AG09319 (cell line): ENCODE measurements at regions not wholly inside any gene's neighbourhood (a gene's known extent, or its start where the extent isn't known, plus 50 kb on each side); places are given as distances from the start of the nearest gene placed in this dataset.

Source experiments
- DNase-seq: peaks from one replicate; pipeline ENCODE4 v3.0.0-alpha.2; 2010; ENCODE audit warnings: low read depth; ENCODE audit errors: extremely low read depth
- TF ChIP-seq, protein P1 (sequence below): IDR thresholded peaks from 2 replicates; pipeline ENCODE4 v1.5.1; 2011; ENCODE audit warnings: low read depth, mild to moderate bottlenecking, inconsistent platforms, low read length, moderate library complexity

GRCh38 chr1:22276396-22276748 is 133.5 kb upstream of the WNT4 start:
- DNase-seq, result no peak
- TF ChIP-seq, protein P1, sequence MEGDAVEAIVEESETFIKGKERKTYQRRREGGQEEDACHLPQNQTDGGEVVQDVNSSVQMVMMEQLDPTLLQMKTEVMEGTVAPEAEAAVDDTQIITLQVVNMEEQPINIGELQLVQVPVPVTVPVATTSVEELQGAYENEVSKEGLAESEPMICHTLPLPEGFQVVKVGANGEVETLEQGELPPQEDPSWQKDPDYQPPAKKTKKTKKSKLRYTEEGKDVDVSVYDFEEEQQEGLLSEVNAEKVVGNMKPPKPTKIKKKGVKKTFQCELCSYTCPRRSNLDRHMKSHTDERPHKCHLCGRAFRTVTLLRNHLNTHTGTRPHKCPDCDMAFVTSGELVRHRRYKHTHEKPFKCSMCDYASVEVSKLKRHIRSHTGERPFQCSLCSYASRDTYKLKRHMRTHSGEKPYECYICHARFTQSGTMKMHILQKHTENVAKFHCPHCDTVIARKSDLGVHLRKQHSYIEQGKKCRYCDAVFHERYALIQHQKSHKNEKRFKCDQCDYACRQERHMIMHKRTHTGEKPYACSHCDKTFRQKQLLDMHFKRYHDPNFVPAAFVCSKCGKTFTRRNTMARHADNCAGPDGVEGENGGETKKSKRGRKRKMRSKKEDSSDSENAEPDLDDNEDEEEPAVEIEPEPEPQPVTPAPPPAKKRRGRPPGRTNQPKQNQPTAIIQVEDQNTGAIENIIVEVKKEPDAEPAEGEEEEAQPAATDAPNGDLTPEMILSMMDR, result no peak

- no peak for DNase-seq
- TF ChIP-seq, protein P1, result no peak
These were observed 134.8 kb upstream of the WNT4 start for GRCh38 chr1:22277662-22278061.

GRCh38 chr1:22279735-22280134 is 136.8 kb upstream of the WNT4 start:
- TF ChIP-seq, protein P1, result no peak

DNA sequence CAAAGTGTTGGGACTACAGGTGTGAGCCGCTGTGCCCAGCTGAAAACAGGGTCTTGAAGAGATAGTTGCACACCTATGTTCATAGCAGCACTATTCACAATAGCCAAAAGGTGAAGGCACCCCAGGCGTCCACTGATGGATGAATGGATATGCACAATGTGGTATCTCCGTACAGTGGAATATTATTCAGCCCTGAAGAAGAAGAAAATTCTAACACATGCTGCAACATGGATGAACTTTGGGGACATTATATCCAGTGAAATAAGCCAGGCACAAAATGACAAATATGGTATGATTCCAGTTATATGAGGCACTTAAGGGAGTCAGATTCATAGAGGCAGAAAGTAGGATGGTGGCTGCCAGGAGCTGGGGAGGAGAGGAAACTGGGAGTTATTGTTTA is 137.6 kb upstream of the WNT4 start:
- DNase-seq, result no peak
- TF ChIP-seq, protein P1, result no peak

More at GRCh38 chr1:22279735-22280134, 136.8 kb upstream of the WNT4 start:
- no peak for DNase-seq

GRCh38 chr1:22281521-22282363 is 138.8 kb upstream of the WNT4 start:
- no peak for DNase-seq
- TF ChIP-seq, protein P1, result no peak

DNA sequence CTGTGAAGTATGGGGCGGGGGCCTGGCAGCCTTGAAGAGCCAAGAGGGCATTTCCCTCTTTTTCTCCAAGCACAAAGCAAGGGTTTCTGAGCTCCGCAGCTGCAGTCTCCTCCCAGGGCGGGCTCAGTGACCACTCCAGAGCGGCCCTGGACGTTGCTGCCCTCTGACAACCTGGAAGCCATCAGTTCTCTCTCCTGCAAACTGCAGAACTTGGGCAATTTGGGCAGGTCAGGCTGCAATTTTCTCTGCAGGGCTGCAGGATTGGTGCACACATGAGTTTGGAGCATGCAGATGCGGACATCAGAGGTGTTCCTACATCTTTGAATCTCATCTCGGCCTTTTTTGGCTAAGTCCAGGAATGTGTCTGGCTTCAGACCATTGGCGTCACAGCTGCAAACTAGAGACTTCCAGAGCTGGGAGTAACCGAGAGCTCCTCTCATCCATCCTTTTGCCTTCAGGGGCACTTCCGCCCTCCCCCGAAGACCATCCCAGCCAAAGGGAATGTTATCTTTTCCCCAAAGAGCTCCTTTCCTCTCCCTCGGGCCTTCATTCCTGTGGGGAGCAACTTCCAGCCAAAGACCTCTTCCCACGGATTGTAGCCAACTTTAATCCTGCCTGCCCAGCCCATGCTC is 139.6 kb upstream of the WNT4 start:
- DNase-seq, result no peak
- TF ChIP-seq, protein P1, result no peak

- TF ChIP-seq, protein P1, result no peak
- no peak for DNase-seq
These were observed 140.7 kb upstream of the WNT4 start for GRCh38 chr1:22283596-22283995.
